SKM-1 treated with dmso at 0.1 percent for 144 hours (cell line): ENCODE measurements at regions not wholly inside any gene's neighbourhood (a gene's known extent, or its start where the extent isn't known, plus 50 kb on each side); places are given as distances from the start of the nearest gene placed in this dataset.

ENCODE experiments used
- DNase-seq: peaks from one replicate; lab custom pipeline; 2025; ENCODE audit not compliant: unreplicated experiment; lab: John Stamatoyannopoulos, UW

DNA sequence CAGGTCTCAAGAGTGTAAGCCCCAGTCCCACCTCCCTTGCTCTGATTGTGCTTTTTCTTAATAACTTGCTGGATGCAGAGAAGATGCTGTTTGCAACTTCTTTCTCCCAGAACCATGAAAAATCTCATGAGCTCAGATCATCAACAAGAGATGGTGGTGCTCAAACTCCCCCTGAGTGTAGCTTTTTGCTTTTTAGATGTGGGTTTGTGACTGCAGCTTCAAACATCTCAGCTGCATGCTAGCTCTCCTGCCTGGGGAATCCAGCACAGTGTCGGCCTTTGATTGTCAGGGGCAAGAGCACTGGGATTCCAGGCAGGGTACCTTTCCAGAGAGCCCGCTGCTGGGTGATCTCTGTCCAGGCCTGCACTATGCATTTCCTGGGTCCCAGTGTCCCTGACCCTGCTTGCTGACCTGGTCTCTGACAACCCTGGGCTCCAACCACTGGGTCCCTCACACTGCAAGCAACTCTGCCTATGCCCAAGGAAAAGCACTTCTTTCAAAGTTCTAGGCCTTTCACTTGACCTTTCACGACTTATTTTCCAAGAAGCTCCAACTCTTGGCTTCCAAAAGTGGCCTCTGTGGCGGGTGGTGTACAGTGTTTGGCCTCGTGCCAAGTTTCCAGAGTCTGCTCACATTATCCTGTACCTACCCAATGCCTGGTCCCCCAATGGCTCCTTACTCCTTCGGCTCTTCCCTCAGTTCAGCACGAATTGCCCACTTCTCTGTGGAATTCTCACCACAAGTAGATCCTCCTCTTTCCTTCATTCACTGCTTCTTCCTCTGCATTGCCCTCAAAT lies 69.7 kb upstream of the LY86 start:
- no peak for DNase-seq

DNA sequence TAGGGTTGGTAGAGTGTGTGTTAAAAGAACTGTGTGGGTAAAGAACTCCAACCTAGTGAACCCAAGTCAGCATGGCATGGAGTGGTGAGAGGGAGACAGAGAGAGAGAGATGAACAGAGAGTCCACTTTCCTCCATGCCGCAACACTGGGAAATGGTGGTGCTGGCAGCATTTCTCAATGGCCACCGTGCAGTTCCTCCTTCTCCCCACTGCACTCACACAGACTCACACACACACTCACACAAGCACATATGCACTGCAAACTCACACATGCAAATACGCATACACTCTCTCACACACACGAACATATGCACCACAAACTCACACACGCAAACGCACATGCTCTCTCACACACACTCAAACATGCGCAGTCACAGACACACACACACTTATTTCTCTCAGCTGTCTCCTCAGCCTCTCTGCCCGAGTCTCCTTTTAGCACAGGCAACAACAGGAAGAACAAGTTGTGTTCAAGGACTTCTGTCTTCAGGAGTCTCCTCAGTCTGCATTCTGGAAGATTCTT lies 66.5 kb upstream of the LY86 start:
- DNase-seq: no peak

DNA sequence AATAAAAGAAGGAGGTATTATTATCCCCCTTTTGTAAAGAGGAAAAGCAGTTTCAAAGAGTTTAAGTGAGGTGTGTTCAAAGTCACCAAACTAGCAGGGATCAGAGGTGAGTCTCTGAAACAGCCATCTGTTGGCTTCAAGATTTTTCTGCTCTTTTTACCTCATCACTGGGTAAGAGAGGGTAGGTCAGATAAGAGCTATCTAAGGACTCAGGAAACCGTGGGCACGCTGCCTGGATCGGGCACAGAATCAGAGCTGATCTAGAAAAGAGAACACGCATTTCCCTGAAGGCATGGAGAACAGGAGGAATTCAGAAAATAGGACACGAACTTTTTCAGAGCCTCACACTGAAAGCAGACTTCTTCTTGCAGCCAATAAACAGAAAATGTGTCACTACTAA lies 65.8 kb upstream of the LY86 start:
- no peak for DNase-seq

DNA sequence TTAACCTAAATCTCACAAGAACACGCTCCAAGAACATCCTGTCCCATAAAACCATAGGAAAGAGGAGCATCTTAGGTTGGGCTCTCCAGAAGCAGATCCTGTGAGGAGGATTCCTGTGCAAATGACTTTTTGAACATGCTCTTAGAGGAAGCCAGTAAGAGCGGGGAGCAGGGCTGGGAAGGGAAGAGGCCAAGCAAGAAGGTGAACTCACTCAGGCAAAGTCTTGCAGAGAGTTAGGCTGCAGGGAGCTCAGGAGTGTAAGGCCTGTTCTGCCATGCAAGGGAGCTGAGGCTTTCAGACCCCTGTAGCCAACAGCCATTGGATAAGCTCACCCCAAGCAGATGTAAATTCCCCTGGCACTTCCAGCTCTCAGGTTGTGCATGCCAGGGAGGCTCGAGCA lies 63.6 kb upstream of the LY86 start:
- no peak for DNase-seq

DNA sequence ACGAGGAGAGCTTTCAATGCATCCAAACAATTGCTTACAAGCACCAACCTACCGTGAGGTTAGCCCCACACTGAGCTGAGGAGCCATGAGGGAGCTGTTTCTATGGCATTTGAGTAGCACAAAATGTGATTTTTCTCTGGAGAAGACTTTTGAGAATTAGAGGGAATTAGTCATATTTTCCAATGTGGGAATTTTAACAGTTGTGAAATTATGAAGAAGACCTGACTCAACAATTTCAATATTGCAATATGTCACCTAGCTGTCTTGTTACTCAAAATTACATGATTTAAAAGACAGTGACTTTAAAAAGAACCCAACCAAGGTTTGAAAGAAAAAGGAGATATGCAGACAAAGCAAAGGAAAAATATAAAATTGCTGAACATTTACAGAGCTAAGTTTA lies 62.6 kb upstream of the LY86 start:
- DNase-seq: no peak

DNA sequence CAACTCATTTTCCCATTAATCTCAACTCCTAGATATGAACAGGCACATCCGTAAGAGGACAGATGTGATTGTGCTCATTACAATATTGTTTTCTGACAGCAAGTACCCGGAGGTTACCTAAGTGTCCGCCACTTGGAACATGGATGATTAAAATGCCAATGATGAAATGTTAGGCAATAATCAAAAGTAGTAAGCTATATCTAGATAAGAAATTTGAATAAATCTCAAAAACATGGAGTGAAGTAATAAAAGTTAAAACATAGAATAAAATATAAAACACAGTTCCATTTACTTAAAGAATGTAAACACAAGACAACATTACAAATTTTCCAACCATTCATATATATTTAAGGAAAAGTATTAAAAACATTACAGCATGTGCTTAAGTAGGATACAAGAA lies 59.2 kb upstream of the LY86 start:
- DNase-seq: no peak

DNA sequence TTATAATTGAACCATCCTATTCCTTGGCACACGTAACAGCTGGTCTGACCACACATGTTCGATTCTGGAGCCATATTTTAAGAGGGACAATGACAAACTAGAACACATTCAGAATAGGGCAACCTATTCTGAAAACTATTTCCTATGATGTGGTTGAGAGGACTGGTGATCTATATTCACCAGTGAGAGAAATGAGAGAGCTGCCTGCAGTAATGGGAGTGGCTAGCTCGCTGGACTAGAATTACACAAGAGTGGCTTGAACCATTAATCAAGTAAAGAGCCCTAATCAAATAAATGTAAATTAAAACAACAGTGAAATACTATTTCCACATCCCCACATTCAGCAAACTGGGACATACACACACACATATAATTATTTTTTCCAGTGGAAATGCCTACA lies 55.3 kb upstream of the LY86 start:
- no peak for DNase-seq

DNA sequence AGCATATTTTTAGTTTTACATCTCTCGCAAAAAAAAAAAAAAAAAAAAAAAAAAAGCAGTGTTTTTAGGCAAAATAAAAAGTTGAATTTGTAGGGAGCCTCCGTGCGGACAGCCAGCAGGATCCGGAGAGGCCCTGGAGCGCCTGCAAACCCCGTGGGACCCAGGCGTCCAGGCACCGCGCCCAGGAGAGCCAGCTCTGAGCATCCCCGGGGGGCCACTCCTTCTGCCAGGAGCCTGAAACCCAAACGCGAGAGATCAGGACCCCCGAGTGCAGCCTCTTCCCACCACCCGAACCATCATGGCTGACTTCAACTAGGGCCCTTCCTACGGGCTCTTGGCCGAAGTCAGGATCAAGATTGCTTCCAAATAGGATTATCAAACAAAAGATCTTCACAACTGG lies 54.1 kb upstream of the LY86 start:
- DNase-seq: no peak

DNA sequence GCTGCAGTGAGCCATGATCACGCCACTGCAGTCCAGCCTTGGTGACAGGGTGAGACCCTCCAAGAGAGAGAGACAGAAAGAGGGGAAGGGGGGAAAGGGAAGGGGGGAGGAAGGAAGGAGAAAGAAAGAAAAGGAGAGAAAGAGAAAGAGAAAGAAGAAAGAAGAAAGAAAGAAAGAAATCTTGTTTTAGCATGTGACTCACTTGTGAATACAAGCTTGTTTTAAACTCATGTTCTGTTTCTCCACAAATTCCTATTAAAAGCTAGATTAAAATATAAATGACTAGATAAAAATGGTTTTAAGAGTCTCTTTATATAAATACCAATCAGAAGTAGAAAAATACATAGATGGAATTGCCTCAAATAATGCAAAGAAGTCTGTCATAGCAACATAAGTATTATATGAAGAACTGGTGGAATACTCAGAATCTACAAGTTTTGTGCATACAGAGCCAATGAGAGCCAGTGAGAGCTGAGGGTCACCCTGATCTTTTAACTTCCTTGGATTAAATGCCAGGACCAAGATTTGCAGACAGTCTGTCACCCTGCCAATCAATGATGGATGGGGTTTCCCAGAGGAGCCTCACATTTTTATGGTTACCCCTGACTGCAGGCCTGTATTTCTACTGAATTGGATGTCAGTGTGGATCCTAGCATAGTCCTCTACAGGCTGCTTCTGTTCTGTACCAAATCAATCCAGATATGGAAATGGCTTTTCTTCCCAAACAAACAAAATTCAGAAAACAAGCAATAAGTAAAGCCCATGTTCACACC lies 50.8 kb upstream of the LY86 start:
- no peak for DNase-seq

DNA sequence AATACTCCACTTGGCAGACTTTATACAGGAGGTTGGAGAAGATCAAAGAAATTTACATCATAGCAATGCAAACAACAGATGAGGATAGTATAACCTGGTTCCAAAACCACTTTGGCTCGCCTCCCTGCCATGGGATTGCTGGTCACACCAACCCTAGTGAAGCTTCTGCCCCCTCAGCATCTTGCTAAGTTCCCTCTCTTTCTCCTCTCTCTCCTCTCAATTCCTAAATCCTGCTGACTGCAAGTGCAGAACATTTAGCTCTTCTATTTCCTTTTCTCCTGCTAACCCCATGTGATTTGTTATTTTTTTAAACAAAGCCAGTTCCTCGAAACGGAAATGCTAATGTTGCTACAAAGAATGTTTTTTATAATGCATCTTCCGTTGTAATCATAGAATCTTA lies 50.3 kb upstream of the LY86 start:
- DNase-seq: no peak
